Stimulated activated CD4-positive, alpha-beta T cell treated with anti-CD3 and anti-CD28 coated beads, TNF-alpha, amount 100 ng/mL, for 1 hour (primary cell): ENCODE measurements at regions not wholly inside any gene's neighbourhood (a gene's known extent, or its start where the extent isn't known, plus 50 kb on each side); places are given as distances from the start of the nearest gene placed in this dataset.

Source experiments
- DNase-seq, 3 donors: peaks; one replicate each; pipeline ENCODE4 v3.0.0-alpha.2; 2020; ENCODE audit warnings: low read depth in 3 of 3, low spot score in 1 of 3

- no peak for DNase-seq
Observed at GRCh38 chr2:235347691-235348090, 146.2 kb upstream of the AGAP1 start.

DNA sequence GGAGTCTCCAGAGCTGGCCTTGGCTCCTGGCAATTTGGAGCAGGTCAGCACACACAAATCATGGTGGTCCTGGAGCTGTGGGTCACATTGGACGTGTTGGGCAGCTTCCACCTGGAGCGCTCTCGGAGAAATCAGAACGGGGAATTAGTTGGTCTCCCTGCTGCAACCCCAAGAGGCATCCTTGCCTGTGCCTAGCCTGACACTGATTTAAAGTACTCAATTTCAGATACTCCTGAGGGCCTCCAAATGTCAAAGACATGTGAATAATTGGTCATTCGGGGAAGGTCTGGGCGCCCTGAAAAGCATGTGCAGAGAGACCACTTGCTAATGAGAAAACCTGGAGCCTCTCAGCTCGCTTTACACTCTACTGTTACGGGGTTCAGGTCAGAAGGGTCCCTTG is 145.5 kb upstream of the AGAP1 start:
- no peak for DNase-seq

DNA sequence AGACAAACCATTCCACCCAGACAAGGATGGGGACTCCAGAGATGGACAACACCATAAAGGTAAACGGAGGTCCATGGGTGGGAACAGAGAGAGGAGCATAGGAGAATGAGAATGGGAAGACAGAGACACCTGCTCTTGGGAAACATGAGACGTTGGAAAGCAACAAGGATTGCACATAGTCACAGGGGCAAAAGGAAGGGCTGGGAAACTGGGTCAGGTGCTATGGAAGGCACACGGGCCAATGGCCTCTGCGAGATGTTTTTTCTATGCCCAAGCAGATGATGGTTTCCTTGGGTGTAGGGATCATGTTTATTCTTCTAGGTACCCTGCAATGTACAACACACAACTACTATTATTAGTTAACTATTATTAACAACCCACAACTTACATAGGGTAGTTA is 143.6 kb upstream of the AGAP1 start:
- DNase-seq: no peak

DNA sequence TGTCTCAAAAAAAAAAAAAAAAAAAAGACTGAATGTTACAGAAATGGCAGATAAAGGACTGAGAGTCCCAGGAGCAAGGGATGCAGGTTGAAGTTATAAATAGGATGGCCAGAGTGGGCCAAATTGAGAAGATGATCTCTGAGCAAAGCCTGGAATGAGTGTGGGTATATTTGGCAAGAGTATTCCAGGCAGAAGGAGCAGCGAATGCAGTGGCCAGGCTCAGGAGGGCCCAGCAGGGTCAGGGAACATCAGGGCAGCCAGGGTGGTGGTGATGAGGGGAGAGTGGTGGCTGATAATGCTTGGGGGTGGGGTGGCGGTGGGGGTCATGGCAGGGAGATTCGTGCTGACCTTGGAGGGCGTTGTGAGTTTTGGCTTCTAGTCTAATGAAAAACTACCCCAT is 141.3 kb upstream of the AGAP1 start:
- no peak for DNase-seq

GRCh38 chr2:235357881-235358280 is 136.0 kb upstream of the AGAP1 start:
- no peak for DNase-seq

GRCh38 chr2:235358981-235359471 is 134.8 kb upstream of the AGAP1 start:
- DNase-seq: no peak

- DNase-seq: no peak
Observed at GRCh38 chr2:235360446-235360845, 133.4 kb upstream of the AGAP1 start.

DNA sequence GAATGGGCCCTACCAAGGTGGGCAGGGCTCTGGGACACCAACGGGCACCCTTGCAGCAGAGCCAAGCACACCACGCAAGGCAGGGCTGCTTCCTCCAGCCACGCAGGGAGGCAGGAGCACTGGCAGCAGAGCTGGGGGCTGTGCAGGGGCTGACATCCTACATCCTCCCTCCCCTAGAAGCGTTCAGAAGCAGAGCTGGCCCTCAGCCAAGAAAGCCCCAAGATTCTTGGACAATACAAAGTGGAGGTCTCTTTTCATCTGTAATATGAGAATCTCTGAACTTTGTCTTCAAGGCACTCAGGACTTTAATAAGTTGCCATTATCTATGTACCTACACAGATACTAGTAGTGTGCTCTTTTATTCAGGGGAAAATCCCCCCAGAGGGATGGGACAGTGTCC is 128.1 kb upstream of the AGAP1 start:
- no peak for DNase-seq

- no peak for DNase-seq
Observed at GRCh38 chr2:235366390-235366789, 127.5 kb upstream of the AGAP1 start.

- no peak for DNase-seq
Observed at GRCh38 chr2:235366807-235367206, 127.0 kb upstream of the AGAP1 start.

DNA sequence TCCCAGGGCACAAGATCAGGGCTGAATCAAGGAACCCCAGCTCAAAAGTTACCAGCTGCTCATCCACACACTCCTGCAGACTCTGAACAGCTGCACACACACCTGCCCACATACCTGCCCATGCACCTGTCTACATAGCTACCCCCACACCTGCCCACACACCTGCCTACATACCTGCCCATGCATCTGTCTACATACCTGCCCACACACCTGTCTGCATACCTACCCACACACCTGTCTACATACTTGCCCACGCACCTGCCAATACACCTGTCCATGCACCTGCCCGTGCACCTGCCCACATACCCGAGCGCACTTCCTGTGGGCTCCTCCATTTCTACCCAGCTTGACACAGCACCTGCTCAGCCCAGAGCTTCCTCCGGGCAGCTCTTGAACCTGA is 122.8 kb upstream of the AGAP1 start:
- DNase-seq: no peak

GRCh38 chr2:235373171-235373570 is 120.7 kb upstream of the AGAP1 start:
- DNase-seq: no peak

DNA sequence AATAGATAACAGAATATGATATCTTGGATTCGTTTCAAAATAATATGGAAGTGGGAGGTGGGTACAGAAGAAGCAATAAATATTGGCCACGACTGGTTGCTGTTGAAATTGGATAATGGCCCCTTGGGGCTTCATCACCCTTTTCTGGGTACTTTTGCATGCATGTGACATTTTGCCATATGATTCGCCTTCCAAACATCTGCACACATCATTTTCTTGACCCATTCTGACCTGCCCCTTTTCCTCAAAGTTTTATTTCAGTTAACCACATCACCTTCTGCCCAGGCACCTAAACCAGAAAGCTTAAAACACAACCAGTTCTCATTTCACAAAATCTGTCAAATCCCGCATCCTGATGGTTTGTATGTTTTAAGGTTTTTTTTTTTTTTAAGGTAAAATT is 116.7 kb upstream of the AGAP1 start:
- no peak for DNase-seq

DNA sequence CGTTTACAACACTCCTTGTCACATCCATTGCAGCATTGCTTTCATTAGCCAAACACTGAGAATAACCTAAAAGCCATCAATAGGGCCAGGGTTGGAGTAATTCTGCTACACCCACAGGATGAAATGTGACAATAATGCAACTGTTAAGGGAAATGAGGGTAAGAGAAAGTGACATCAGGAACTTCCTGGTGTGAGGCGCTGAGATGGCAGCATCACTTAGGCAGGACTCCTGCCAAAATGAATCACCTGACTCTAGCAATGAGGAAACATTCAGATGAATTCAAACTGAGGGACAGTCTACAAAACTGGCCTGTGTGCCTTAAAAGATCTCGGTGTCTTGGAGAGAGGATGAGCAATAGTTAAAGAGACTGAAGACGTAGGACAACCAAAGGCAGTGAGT is 115.6 kb upstream of the AGAP1 start:
- DNase-seq: no peak

GRCh38 chr2:235378944-235379343 is 114.9 kb upstream of the AGAP1 start:
- DNase-seq: no peak

- DNase-seq: no peak
Observed at GRCh38 chr2:235381261-235381912, 112.5 kb upstream of the AGAP1 start.

- DNase-seq: no peak
Observed at GRCh38 chr2:235382179-235382578, 111.7 kb upstream of the AGAP1 start.

DNA sequence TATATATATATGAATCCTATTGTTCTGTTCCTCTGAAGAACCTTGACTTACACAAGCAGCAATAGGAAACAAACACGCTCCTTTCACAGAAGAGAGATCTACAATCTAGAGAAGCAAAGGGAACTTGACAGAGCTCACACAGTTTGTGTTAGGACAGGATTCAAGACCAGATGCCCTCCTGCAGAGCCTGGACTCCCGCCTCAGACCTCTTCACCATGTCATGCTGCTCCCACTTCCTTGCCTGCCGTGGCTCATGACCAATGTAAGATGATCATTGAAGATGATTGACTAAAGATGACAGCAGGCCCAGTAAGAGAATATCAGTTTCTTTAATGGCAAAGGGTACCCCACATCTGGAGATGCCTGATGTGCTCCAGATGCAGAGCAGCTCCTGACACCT is 111.2 kb upstream of the AGAP1 start:
- no peak for DNase-seq

DNA sequence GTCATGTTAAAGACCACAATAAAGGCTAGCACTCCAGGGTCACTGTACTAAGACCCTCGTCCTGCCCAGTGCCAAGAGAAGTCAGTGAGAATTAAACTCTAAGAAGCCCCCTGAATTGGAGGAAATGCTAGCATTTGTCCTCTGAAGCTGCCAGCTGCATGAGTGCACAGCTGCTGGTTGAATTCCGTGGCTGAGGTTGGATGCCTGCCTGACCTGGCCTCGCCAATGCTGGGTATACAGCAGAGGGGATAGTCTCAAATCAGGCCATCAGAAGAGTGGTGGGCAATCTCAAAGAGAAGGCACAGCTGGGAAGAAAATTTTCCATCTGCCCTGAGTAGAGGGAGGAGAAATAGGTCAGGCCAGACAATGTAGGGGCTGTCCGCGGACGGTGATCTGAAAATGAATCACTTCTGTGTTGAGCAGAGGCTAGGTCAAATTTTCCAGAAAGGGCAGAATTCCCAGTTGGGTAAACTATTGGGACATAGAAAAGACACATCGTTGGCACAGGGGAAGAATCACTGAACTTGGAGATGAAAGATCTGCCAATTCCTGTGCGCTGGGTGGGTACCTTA is 110.5 kb upstream of the AGAP1 start:
- DNase-seq: no peak

- DNase-seq: no peak
Observed at GRCh38 chr2:235384624-235385023, 109.2 kb upstream of the AGAP1 start.

DNA sequence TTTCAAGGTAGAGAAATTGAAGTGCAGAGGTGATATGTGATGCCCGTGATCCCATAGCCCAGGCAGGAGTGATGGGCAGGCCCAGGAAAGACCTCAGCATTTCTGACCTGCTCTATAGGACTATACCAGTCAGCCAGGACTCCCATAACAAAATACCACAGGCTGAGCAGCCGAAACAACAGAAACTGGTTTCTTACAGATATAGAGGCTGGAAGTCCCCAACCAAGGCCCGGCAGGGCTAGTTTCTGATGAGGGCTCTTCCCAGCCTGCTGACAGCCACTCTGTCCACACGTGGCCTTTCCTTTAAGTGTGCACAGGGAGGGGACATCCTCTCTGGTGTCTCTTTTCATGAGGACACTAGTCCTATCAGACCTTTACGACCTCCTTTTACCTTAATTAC is 104.2 kb upstream of the AGAP1 start:
- no peak for DNase-seq

GRCh38 chr2:235390108-235390815 is 103.6 kb upstream of the AGAP1 start:
- no peak for DNase-seq

- no peak for DNase-seq
Observed at GRCh38 chr2:235390816-235391194, 103.0 kb upstream of the AGAP1 start.
